ENCODE measurements at regions not wholly inside any gene's neighbourhood (a gene's known extent, or its start where the extent isn't known, plus 50 kb on each side); places are given as distances from the start of the nearest gene placed in this dataset.

DNA sequence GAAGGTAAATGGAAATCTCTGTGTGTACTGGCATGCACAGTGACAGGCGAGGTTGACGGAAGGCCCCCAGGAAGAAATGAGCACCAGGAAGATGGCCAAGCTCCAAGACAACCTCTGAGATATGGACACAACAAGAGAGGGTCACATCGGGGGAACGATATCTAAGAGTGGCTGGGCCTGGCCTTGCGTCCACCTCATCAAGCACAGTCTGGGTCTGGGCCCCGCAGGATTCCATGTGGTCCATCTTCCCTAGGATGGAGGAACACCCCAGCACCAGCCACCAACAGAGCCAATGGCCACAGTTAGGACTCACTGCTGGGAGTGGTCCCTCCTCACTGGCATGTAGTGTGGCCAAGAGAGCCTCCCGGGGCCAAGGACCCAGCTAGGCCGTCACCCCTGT is 272.6 kb upstream of the AGTR2 start:
- no peak for DNase-seq (ENCODE audit: low spot score)
- Histone ChIP-seq H3K4me2 (no peak overlapping the region), H3K4me3 (no peak overlapping the region), H3K79me2 (peaks cover 6% of the 10 kb centered on the region), H3K9me2 (replicated peaks; ENCODE audit: insufficient read depth) (no peaks in the 10 kb centered on the region), H2AFZ (no peak overlapping the region), H3K9me3 (ENCODE audit: low read depth) (no peaks in the 10 kb centered on the region), H3K36me3 (replicated peaks; ENCODE audit: insufficient read depth, low read depth) (no peaks in the 10 kb centered on the region), H3K4me1 (ENCODE audit: insufficient read depth) (no peaks in the 10 kb centered on the region), H3K27me3 (no peaks in the 10 kb centered on the region), H4K20me1 (ENCODE audit: insufficient read depth, poor library complexity, severe bottlenecking) (no peaks in the 10 kb centered on the region), H3K27ac (no peak overlapping the region)
- TF ChIP-seq, protein P1, sequence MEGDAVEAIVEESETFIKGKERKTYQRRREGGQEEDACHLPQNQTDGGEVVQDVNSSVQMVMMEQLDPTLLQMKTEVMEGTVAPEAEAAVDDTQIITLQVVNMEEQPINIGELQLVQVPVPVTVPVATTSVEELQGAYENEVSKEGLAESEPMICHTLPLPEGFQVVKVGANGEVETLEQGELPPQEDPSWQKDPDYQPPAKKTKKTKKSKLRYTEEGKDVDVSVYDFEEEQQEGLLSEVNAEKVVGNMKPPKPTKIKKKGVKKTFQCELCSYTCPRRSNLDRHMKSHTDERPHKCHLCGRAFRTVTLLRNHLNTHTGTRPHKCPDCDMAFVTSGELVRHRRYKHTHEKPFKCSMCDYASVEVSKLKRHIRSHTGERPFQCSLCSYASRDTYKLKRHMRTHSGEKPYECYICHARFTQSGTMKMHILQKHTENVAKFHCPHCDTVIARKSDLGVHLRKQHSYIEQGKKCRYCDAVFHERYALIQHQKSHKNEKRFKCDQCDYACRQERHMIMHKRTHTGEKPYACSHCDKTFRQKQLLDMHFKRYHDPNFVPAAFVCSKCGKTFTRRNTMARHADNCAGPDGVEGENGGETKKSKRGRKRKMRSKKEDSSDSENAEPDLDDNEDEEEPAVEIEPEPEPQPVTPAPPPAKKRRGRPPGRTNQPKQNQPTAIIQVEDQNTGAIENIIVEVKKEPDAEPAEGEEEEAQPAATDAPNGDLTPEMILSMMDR (IDR thresholded peaks at IDR 0.05; ENCODE audit: poor library complexity) = no peak
- TF ChIP-seq EZH2 (IDR thresholded peaks at IDR 0.05; ENCODE audit: borderline replicate concordance) = no peak
- no peak for TF ChIP-seq EZH2phosphoT487 (IDR thresholded peaks at IDR 0.05; ENCODE audit: low read depth, severe bottlenecking, unreplicated experiment)
- WGBS (ENCODE audit: low lambda C conversion rate, missing lambda C conversion rate) = 91% methylated on average over 8 of the region's 8 CpGs

DNA sequence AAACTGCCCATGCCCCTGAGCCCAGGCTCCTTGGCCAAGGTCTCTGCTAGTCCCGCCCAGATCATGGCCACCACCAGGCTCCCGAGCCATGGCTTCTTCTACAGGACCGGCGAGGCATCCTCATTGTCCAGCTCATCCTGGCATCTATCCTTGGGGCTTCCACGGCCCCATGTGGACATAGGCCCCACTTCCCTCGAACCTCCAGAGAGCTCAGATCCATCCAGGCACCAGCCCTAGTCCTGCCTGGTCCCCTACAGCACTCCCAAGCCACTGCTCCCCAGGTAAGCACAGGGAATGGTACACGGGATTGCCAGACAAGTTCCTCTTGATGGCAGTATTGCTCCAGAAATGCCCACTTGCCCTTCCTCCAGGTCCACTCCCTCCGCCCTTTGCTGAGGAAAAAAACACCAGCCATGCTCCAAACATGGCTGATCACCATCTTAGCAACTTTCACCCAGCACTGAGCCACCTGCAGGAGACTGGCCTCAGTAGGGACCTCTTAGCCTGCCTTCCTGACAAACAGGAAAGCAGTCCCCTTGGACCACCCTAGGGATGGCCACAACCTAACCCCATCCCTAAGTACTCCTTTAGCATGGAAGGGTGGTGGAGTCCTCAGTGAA is 272.1 kb upstream of the AGTR2 start:
- no peaks in the 10 kb centered on the region for H3K36me3 ChIP-seq (replicated peaks; ENCODE audit: insufficient read depth, low read depth)
- no peak overlapping the region for H3K4me3 ChIP-seq
- no peaks in the 10 kb centered on the region for H3K9me2 ChIP-seq (replicated peaks; ENCODE audit: insufficient read depth)
- DNase-seq (ENCODE audit: low spot score) = no peak
- H3K27me3 ChIP-seq = no peaks in the 10 kb centered on the region
- no peak overlapping the region for H3K27ac ChIP-seq
- H3K4me1 ChIP-seq (ENCODE audit: insufficient read depth) = no peaks in the 10 kb centered on the region
- H2AFZ ChIP-seq = no peak overlapping the region
- no peak overlapping the region for H3K4me2 ChIP-seq
- H3K79me2 ChIP-seq = peaks cover 6% of the 10 kb centered on the region
- H3K9me3 ChIP-seq (ENCODE audit: low read depth) = no peaks in the 10 kb centered on the region
- TF ChIP-seq, protein P1 (IDR thresholded peaks at IDR 0.05; ENCODE audit: poor library complexity) = no peak
- TF ChIP-seq EZH2phosphoT487 (IDR thresholded peaks at IDR 0.05; ENCODE audit: low read depth, severe bottlenecking, unreplicated experiment) (no peak), EZH2 (IDR thresholded peaks at IDR 0.05; ENCODE audit: borderline replicate concordance) (no peak)
- WGBS (ENCODE audit: low lambda C conversion rate, missing lambda C conversion rate) = 95% methylated on average over 8 of the region's 8 CpGs
- H4K20me1 ChIP-seq (ENCODE audit: insufficient read depth, poor library complexity, severe bottlenecking) = no peaks in the 10 kb centered on the region

DNA sequence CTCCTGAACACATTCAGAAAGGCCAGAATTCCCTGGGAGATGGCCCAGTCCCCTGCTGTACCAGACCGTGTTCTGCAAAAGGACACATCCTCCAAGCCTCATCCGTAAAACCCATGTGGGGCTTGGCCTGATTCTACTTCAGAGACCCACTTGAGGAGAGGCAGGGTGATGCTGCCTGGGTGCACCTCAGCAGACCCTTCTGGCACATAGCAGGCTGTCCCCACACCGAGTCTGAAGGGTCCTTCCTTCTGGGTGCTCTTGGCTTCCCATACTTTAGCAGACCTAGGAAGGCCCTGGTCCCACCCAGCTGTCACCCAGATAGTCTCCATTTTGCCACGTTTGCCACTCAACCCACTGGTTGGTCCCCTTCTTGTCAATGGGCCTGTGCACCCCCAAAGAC is 270.1 kb upstream of the AGTR2 start:
- no peaks in the 10 kb centered on the region for H3K9me3 ChIP-seq (ENCODE audit: low read depth)

More for the DNA sequence above, 270.1 kb upstream of the AGTR2 start:
- no peak overlapping the region for H3K4me3 ChIP-seq
- H3K4me1 ChIP-seq (ENCODE audit: insufficient read depth) = no peaks in the 10 kb centered on the region
- TF ChIP-seq EZH2 (IDR thresholded peaks at IDR 0.05; ENCODE audit: borderline replicate concordance) (no peak), EZH2phosphoT487 (IDR thresholded peaks at IDR 0.05; ENCODE audit: low read depth, severe bottlenecking, unreplicated experiment) (no peak)
- TF ChIP-seq, protein P1 (IDR thresholded peaks at IDR 0.05; ENCODE audit: poor library complexity) = no peak
- H2AFZ ChIP-seq = no peak overlapping the region
- H3K4me2 ChIP-seq = no peak overlapping the region
- H3K36me3 ChIP-seq (replicated peaks; ENCODE audit: insufficient read depth, low read depth) = no peaks in the 10 kb centered on the region
- H3K27me3 ChIP-seq = no peaks in the 10 kb centered on the region
- H3K79me2 ChIP-seq = peaks cover 7% of the 10 kb centered on the region
- no peaks in the 10 kb centered on the region for H4K20me1 ChIP-seq (ENCODE audit: insufficient read depth, poor library complexity, severe bottlenecking)
- 86% methylated on average over 4 of the region's 4 CpGs for WGBS (ENCODE audit: low lambda C conversion rate, missing lambda C conversion rate)
- no peak overlapping the region for H3K27ac ChIP-seq
- H3K9me2 ChIP-seq (replicated peaks; ENCODE audit: insufficient read depth) = no peaks in the 10 kb centered on the region
- DNase-seq (ENCODE audit: low spot score) = no peak
